Endothelial cell of umbilical vein (primary cell): ENCODE measurements at regions not wholly inside any gene's neighbourhood (a gene's known extent, or its start where the extent isn't known, plus 50 kb on each side); places are given as distances from the start of the nearest gene placed in this dataset.
"Not testable (repeated sequence)": the region's sequence is repeated elsewhere in the genome, so short reads cannot be mapped to it uniquely, and the experiment has no call there.

Experiments
- BruUV-seq: library from RNA; stranded (reverse); fragments of 400-500 nt; replicated peaks from 2 replicates; lab custom pipeline; 2021; lab: Mats Ljungman, UMichigan
- CTCF ChIA-PET: fragments of 300-600, 350-600 bp; sonication (Branson Sonifier 250); formaldehyde crosslinking; loops from one replicate; lab custom pipeline; 2021; ENCODE audit warnings: antibody characterized with exemption, inconsistent platforms; lab: Charles Lee
- POLR2A ChIA-PET: fragments of 300-600, 350-600 bp; sonication (Branson Sonifier 250); formaldehyde crosslinking; loops from one replicate; lab custom pipeline; 2021; ENCODE audit warnings: antibody characterized with exemption, inconsistent platforms; lab: Charles Lee
- DNase-seq: peaks from one replicate; pipeline ENCODE4 v3.0.0-alpha.2; 2011; ENCODE audit warnings: low read depth, low spot score
- FAIRE-seq: peaks from 2 replicates; lab custom pipeline; 2011; peaks lifted over from hg19 to GRCh38; lab: Jason Lieb, UNC
- H2AFZ ChIP-seq: 2 replicates; pipeline ENCODE4 v1.6.0; 2012; ENCODE audit warnings: low read depth, low read length, control low read depth, inconsistent platforms
- H3K27ac ChIP-seq: 2 replicates; pipeline ENCODE4 v1.5.1; 2011; ENCODE audit warnings: low read depth, mild to moderate bottlenecking, control low read depth, low read length, moderate library complexity; ENCODE audit not compliant: insufficient read depth
- H3K27me3 ChIP-seq, 2 experiments: 2 replicates each; pipeline versions ENCODE4 v1.6.0 to v1.6.1; 2011; ENCODE audit warnings: low read length in 2 of 2, mixed read lengths in 1 of 2; ENCODE audit not compliant: control insufficient read depth in 2 of 2, insufficient read depth in 2 of 2
- H3K36me3 ChIP-seq, 2 experiments: 2 replicates in 1 of 2; 3 replicates in 1 of 2; pipeline ENCODE4 v1.5.1; 2011; ENCODE audit warnings: low read length in 2 of 2, mild to moderate bottlenecking in 1 of 2, moderate library complexity in 1 of 2; ENCODE audit not compliant: control insufficient read depth in 2 of 2, insufficient read depth in 2 of 2; ENCODE audit errors: extremely low read depth in 1 of 2
- H3K4me1 ChIP-seq: 3 replicates; pipeline ENCODE4 v1.5.1; 2011; ENCODE audit warnings: mild to moderate bottlenecking, low read length; ENCODE audit not compliant: control insufficient read depth, insufficient read depth; ENCODE audit errors: extremely low read depth
- H3K4me2 ChIP-seq: 2 replicates; pipeline ENCODE4 v1.6.1; 2011; ENCODE audit warnings: low read length, control low read depth, mixed read lengths; ENCODE audit not compliant: insufficient read depth
- H3K4me3 ChIP-seq, 3 experiments: fragments of 200-600 bp in 1 of 3; sonication (generic), shearing (Covaris generic) in 1 of 3; replicated peaks in 1 of 3; 2 replicates each; pipeline ENCODE4 v1.5.1; 2011 to 2016; ENCODE audit warnings: control low read depth in 3 of 3, low read length in 3 of 3, mild to moderate bottlenecking in 2 of 3, inconsistent platforms in 1 of 3, low read depth in 1 of 3, moderate library complexity in 1 of 3; ENCODE audit not compliant: insufficient read depth in 1 of 3
- H3K79me2 ChIP-seq: 2 replicates; pipeline ENCODE4 v1.6.0; 2012; ENCODE audit warnings: low read length, inconsistent platforms; ENCODE audit not compliant: control insufficient read depth, insufficient read depth
- H3K9ac ChIP-seq: replicated peaks from 2 replicates; pipeline ENCODE3; 2011; ENCODE audit warnings: low read length, control low read depth; ENCODE audit not compliant: insufficient read depth; ENCODE audit errors: extremely low read depth
- H3K9me1 ChIP-seq: replicated peaks from 3 replicates; pipeline ENCODE4 v1.6.0; 2011; ENCODE audit warnings: mild to moderate bottlenecking, low read length; ENCODE audit not compliant: control insufficient read depth, insufficient read depth; ENCODE audit errors: extremely low read depth
- H3K9me3 ChIP-seq: replicated peaks from 2 replicates; pipeline ENCODE4 v1.5.1; 2012; ENCODE audit warnings: low read length, inconsistent platforms; ENCODE audit not compliant: control insufficient read depth, insufficient read depth
- H4K20me1 ChIP-seq: replicated peaks from 2 replicates; pipeline ENCODE3; 2011; ENCODE audit warnings: mild to moderate bottlenecking, low read length; ENCODE audit not compliant: control insufficient read depth, insufficient read depth; ENCODE audit errors: extremely low read depth
- EZH2 ChIP-seq: IDR thresholded peaks from 2 replicates; pipeline ENCODE4 v1.6.1; 2012; ENCODE audit warnings: borderline replicate concordance, low read depth, mild to moderate bottlenecking, moderate library complexity, low read length, inconsistent platforms; ENCODE audit not compliant: severe bottlenecking
- FOS ChIP-seq: IDR thresholded peaks from 2 replicates; pipeline ENCODE4 v1.6.1; 2011; ENCODE audit warnings: mild to moderate bottlenecking, low read length, moderate library complexity, borderline replicate concordance; ENCODE audit not compliant: insufficient read depth
- GATA2 ChIP-seq: IDR thresholded peaks from 2 replicates; pipeline ENCODE4 v1.7.0; 2011; ENCODE audit warnings: low read depth, mild to moderate bottlenecking, moderate library complexity, mixed read lengths, low read length; ENCODE audit not compliant: insufficient read length, insufficient read depth
- JUN ChIP-seq: IDR thresholded peaks from 2 replicates; pipeline ENCODE4 v1.6.1; 2011; ENCODE audit warnings: borderline replicate concordance, low read depth; ENCODE audit not compliant: insufficient read length, insufficient read depth
- POLR2A ChIP-seq: IDR thresholded peaks from 2 replicates; pipeline ENCODE4 v1.6.1; 2012; ENCODE audit warnings: low read depth, mild to moderate bottlenecking, control low read depth, low read length
- POLR2AphosphoS5 ChIP-seq: IDR thresholded peaks from 2 replicates; pipeline ENCODE4 v1.6.1; 2012; ENCODE audit warnings: low read depth, mild to moderate bottlenecking, control low read depth, low read length, moderate library complexity; ENCODE audit not compliant: insufficient read depth
- dilution Hi-C: fragments of 300-500 bp; cut with MboI; formaldehyde crosslinking; loops from one replicate; pipeline ENCODE4 v1.15.0; 2019; ENCODE audit warnings: low sequenced_read_pairs; ENCODE audit not compliant: extremely low pct_ligation_motif_present
- intact Hi-C: fragments of 100-400 bp; cut with micrococcal nuclease; formaldehyde crosslinking; loops from one replicate; pipeline ENCODE4 v1.10.0; 2022

GRCh38 chr10:53029872-53030849 lies 257.6 kb upstream of the MBL2 start:
- H3K9me3 ChIP-seq, H3K4me3 ChIP-seq, H4K20me1 ChIP-seq, H3K27me3 ChIP-seq, H3K9me1 ChIP-seq, H3K79me2 ChIP-seq, H3K36me3 ChIP-seq, dilution Hi-C loops, POLR2A ChIA-PET: not testable (repeated sequence)
- peak overlapping the region; percentile 67 for H3K4me2 ChIP-seq
- TSS peak; percentile 77 for BruUV-seq
- CTCF ChIA-PET, result interaction anchor here (0.6 to 1.0 kb wide), 2 partner anchors 44 to 78 kb away, joined by 4 to 5 read pairs; no protein-coding TSS in a partner anchor
- peaks cover 20% of the 10 kb centered on the region for H3K4me1 ChIP-seq
- H3K9ac ChIP-seq, result peak overlapping the region; percentile 47
- intact Hi-C loops, result loop anchor here (1.0 kb wide), 1 partner anchor 104 kb away; no protein-coding TSS in a partner anchor
- peak overlapping the region; percentile 77 for H2AFZ ChIP-seq
- FAIRE-seq, result peak; percentile 74
- peak overlapping the region; percentile 58 for H3K27ac ChIP-seq
- DNase-seq, result peak; percentile 85
- TF ChIP-seq GATA2 (peak; percentile 55), FOS (peak; percentile 45)

GRCh38 chr10:53029449-53029848 lies 256.9 kb upstream of the MBL2 start:
- intact Hi-C loops (no loop called here), dilution Hi-C loops (no loop called here)
- no peaks in the 10 kb centered on the region for H3K9me1 ChIP-seq
- H3K27ac ChIP-seq, result peak overlapping the region; percentile 58
- no peaks in the 10 kb centered on the region for H4K20me1 ChIP-seq
- H3K4me3 ChIP-seq, result no peak overlapping the region
- peaks cover 24% of the 10 kb centered on the region for H3K4me1 ChIP-seq
- no peak overlapping the region for H3K9ac ChIP-seq
- ChIA-PET POLR2A (no interaction called here), CTCF (no interaction called here)
- H3K4me2 ChIP-seq, result peak overlapping the region; percentile 45
- peak; percentile 2 for DNase-seq
- H2AFZ ChIP-seq, result peak overlapping the region; percentile 77
- TF ChIP-seq POLR2AphosphoS5 (no peak), FOS (no peak), EZH2 (no peak), POLR2A (no peak), JUN (no peak)
- no peaks in the 10 kb centered on the region for H3K79me2 ChIP-seq
- BruUV-seq, result no TSS peak
- H3K9me3 ChIP-seq, result no peaks in the 10 kb centered on the region
- no peak for FAIRE-seq
- no peaks in the 10 kb centered on the region for H3K36me3 ChIP-seq
- no peaks in the 10 kb centered on the region for H3K27me3 ChIP-seq

- H3K79me2 ChIP-seq, dilution Hi-C loops, H3K4me2 ChIP-seq, FAIRE-seq, H3K27me3 ChIP-seq, H3K27ac ChIP-seq, H3K9me3 ChIP-seq, H3K36me3 ChIP-seq, POLR2A ChIA-PET, H3K9me1 ChIP-seq, H4K20me1 ChIP-seq, H3K9ac ChIP-seq, BruUV-seq, H3K4me3 ChIP-seq: not testable (repeated sequence)
- H2AFZ ChIP-seq, result peak overlapping the region; percentile 88
- peak; percentile 5 for DNase-seq
- intact Hi-C loops, result loop anchor here (1.0 kb wide), 1 partner anchor 12 kb away; no protein-coding TSS in a partner anchor
- CTCF ChIA-PET, result interaction anchor here (1.1 kb wide), 2 partner anchors 11 to 18 kb away, joined by 3 to 4 read pairs; no protein-coding TSS in a partner anchor
- H3K4me1 ChIP-seq, result peaks cover 23% of the 10 kb centered on the region
Measured at GRCh38 chr10:53025765-53026164, 253.2 kb upstream of the MBL2 start.
